ENCODE measurements at regions not wholly inside any gene's neighbourhood (a gene's known extent, or its start where the extent isn't known, plus 50 kb on each side); places are given as distances from the start of the nearest gene placed in this dataset.

DNA sequence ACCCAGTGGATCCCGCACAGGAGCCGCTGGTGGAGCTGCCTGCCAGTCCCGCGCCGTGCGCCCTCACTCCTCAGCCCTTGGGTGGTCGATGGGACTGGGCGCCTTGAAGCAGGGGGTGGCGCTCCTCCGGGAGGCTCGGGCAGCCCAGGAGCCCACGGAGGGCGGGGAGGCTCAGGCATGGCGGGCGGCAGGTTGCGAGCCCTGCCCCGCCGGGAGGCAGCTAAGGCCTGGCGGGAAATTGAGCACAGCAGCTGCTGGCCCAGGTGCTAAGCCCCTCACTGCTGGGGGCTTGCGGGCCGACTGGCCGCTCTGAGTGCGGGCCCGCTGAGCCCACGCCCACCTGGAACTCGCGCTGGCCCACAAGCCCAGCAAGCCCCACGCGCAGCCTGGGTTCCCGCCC, 127.1 kb upstream of the TMEM164 start:
- TF ChIP-seq, protein P1, sequence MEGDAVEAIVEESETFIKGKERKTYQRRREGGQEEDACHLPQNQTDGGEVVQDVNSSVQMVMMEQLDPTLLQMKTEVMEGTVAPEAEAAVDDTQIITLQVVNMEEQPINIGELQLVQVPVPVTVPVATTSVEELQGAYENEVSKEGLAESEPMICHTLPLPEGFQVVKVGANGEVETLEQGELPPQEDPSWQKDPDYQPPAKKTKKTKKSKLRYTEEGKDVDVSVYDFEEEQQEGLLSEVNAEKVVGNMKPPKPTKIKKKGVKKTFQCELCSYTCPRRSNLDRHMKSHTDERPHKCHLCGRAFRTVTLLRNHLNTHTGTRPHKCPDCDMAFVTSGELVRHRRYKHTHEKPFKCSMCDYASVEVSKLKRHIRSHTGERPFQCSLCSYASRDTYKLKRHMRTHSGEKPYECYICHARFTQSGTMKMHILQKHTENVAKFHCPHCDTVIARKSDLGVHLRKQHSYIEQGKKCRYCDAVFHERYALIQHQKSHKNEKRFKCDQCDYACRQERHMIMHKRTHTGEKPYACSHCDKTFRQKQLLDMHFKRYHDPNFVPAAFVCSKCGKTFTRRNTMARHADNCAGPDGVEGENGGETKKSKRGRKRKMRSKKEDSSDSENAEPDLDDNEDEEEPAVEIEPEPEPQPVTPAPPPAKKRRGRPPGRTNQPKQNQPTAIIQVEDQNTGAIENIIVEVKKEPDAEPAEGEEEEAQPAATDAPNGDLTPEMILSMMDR (IDR thresholded peaks at IDR 0.05) = no peak
- TF ChIP-seq POLR2A (IDR thresholded peaks at IDR 0.05) = no peak
- Histone ChIP-seq H3K4me1 (no peaks in the 10 kb centered on the region), H3K27me3 (no peaks in the 10 kb centered on the region), H3K36me3 (no peaks in the 10 kb centered on the region), H3K9me3 (no peaks in the 10 kb centered on the region), H3K27ac (no peak overlapping the region), H3K4me3 (replicated peaks in 1 of 3) (no peak overlapping the region)
- 100% methylated on average over 1 of the region's 30 CpGs; no CpG with 5 or more reads in 1 of the 2 donors for WGBS, 2 donors
- intact Hi-C loops (cut with DNase I) = no loop called here
- DNase-seq = no peak

DNA sequence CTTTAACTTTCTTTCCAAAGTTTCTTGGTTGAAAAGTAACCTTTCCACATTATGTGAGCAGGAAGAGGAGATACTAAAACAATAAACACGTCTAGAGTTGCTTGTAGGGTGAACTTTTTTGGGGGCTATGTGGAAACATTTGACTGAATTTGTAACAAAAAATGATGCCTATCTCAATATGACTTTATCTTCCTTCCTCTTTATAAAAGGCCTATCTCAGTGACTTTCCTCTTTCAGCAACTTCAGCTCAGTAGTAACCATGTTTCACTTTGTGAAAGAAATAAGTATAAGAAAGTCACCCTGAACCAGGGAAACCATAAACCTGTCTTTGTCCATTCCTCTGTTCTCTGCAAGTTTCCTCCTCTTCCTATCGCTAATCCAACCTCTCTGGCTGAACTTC, 124.7 kb upstream of the TMEM164 start:
- no peak overlapping the region for H3K4me3 ChIP-seq (replicated peaks in 1 of 3)
- no peak overlapping the region for H3K27ac ChIP-seq
- no peaks in the 10 kb centered on the region for H3K4me1 ChIP-seq
- H3K36me3 ChIP-seq = no peaks in the 10 kb centered on the region
- DNase-seq = no peak
- TF ChIP-seq, protein P1 (IDR thresholded peaks at IDR 0.05) = no peak
- TF ChIP-seq POLR2A (IDR thresholded peaks at IDR 0.05) = no peak
- 59 to 62% methylated on average over 2 of the region's 2 CpGs for WGBS, 2 donors
- intact Hi-C loops (cut with DNase I) = no loop called here
- no peaks in the 10 kb centered on the region for H3K27me3 ChIP-seq
- no peaks in the 10 kb centered on the region for H3K9me3 ChIP-seq

DNA sequence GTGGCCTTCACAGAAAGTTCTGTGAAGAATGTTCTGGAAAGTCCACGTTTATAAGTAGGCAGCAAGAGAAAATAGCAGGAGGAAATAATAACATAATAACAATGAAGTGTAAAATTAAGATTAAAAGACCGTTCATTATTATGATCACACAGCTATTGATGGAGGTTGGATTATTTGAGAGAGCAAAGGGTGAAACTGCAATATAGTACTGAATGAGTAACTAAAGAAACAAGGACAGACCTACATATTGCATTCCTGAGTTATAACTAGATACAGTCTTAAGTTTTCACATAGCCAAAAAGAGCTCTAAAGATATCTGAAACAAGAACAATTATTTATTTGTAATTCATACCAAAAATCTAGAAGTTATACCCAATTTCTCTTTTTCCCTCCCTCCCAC, 122.9 kb upstream of the TMEM164 start:
- no peak for DNase-seq
- Histone ChIP-seq H3K9me3 (no peaks in the 10 kb centered on the region), H3K4me1 (no peaks in the 10 kb centered on the region), H3K27me3 (no peaks in the 10 kb centered on the region), H3K36me3 (no peaks in the 10 kb centered on the region), H3K27ac (no peak overlapping the region), H3K4me3 (replicated peaks in 1 of 3) (no peak overlapping the region)
- intact Hi-C loops (cut with DNase I) = no loop called here
- 89% methylated on average over 2 of the region's 2 CpGs for WGBS, 2 donors
- TF ChIP-seq POLR2A (IDR thresholded peaks at IDR 0.05) = no peak
- TF ChIP-seq, protein P1 (IDR thresholded peaks at IDR 0.05) = no peak

DNA sequence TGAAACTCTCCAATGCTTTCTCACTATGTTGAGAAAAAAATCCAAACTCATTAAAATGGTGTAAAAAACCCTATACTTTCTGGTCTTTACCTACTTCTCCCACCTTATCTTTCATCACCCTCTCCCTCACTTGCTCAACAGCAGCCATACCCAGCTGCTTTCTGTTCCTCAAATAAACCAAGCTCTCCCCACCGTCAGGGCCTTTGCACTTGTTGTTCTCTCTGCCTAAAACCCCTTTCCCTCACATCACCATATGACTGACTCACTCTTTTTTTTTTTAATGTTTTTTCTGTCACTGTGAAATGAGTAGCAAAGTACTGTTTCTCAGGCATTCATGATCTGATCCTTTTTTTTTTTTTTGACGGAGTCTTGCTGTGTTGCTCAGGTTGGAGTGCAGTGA, 122.3 kb upstream of the TMEM164 start:
- Histone ChIP-seq H3K9me3 (no peaks in the 10 kb centered on the region), H3K4me1 (no peaks in the 10 kb centered on the region), H3K36me3 (no peaks in the 10 kb centered on the region), H3K27me3 (no peaks in the 10 kb centered on the region), H3K4me3 (replicated peaks in 1 of 3) (no peak overlapping the region), H3K27ac (no peak overlapping the region)
- intact Hi-C loops (cut with DNase I) = no loop called here
- WGBS, 2 donors = 82 to 87% methylated on average over 2 of the region's 2 CpGs
- no peak for TF ChIP-seq POLR2A (IDR thresholded peaks at IDR 0.05)
- TF ChIP-seq, protein P1 (IDR thresholded peaks at IDR 0.05) = no peak
- no peak for DNase-seq

DNA sequence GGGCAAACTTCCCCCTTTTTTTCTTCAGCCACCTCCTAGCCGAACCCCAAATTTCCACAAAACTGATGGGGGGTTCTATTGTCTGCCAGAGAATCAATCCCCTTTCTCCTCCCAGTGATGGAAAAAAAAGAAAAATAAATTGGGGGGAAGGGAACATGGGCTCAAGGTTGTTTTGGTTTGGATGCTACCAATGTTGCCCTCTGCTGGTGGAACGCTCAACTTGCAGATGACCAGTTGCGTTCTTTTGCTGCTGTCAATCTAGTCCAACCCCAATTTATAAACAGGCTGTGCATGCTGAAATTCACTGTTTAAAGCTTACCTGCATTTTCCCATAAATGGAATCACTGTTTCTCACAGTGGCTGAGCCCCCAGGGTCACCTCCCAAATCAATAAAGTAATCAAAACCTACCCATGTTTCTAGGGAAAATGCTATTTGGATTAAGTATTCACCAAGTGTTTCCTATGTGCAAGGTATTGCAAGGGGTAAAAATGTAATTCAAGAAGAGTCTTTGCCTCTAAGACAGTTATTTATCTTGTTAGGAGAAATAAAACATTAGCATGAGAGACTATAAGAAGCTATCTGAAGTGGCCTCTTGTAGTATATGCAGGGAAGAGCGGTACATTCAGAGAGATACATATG, 116.7 kb upstream of the TMEM164 start:
- Histone ChIP-seq H3K4me1 (no peaks in the 10 kb centered on the region), H3K4me3 (replicated peaks in 1 of 3) (no peak overlapping the region), H3K27ac (no peak overlapping the region), H3K36me3 (no peaks in the 10 kb centered on the region), H3K27me3 (no peaks in the 10 kb centered on the region), H3K9me3 (no peaks in the 10 kb centered on the region)
- no peak for TF ChIP-seq POLR2A (IDR thresholded peaks at IDR 0.05)
- TF ChIP-seq, protein P1 (IDR thresholded peaks at IDR 0.05) = peak; percentile 12 to 54 (median 40)
- intact Hi-C loops (cut with DNase I) = no loop called here
- 35 to 63% methylated on average over 2 to 4 of the region's 4 CpGs for WGBS, 2 donors
- peak; percentile 17 to 26 for DNase-seq
